ENCODE measurements at regions not wholly inside any gene's neighbourhood (a gene's known extent, or its start where the extent isn't known, plus 50 kb on each side); places are given as distances from the start of the nearest gene placed in this dataset.

DNA sequence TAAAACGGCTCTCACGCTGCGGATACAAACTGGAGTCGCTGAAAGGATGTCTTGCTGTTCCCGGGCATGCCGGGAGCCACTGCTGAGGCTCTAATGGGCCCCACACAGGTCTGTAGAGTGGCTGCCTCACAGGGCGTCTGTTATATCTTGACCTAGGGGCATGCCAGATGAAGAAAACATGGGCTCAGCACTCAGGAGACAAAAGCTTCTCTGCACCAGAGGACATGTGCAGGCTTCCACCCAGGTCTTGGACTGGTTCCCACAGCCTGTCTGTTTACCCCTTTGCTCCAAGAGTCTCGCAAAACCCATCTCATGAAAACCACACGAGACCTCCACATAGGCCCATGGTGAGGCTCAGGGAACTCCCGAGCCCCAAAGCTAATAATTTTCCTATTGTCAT lies 134.2 kb downstream of the RPS29 start:
- no peak for ATAC-seq
- no peak for DNase-seq
- Histone ChIP-seq H3K9me3 (no peaks in the 10 kb centered on the region), H3K4me1 (no peaks in the 10 kb centered on the region), H3K27ac (no peak overlapping the region), H3K4me3 (no peak overlapping the region), H3K27me3 (ENCODE audit: insufficient read depth in 3 of 3, low read length in 2 of 3) (no peaks in the 10 kb centered on the region), H3K36me3 (ENCODE audit: insufficient read depth in 1 of 2, low read depth in 1 of 2) (no peaks in the 10 kb centered on the region)
- WGBS, 3 donors = 76 to 81% (median 79%) methylated on average over 10 of the region's 10 CpGs
- no peak for TF ChIP-seq CTCF (IDR thresholded peaks at IDR 0.05)
- intact Hi-C loops (cut with DNase I) = no loop called here

- no peak for DNase-seq
- Histone ChIP-seq H3K27me3 (ENCODE audit: insufficient read depth in 3 of 3, low read length in 2 of 3) (no peaks in the 10 kb centered on the region), H3K4me1 (no peaks in the 10 kb centered on the region), H3K27ac (no peak overlapping the region), H3K4me3 (no peak overlapping the region), H3K9me3 (no peaks in the 10 kb centered on the region), H3K36me3 (ENCODE audit: insufficient read depth in 1 of 2, low read depth in 1 of 2) (no peaks in the 10 kb centered on the region)
- no peak for TF ChIP-seq CTCF (IDR thresholded peaks at IDR 0.05)
- intact Hi-C loops (cut with DNase I) = no loop called here
- ATAC-seq = no peak
- WGBS, 3 donors = 82 to 93% (median 84%) methylated on average over 2 of the region's 2 CpGs
Observed at GRCh38 chr14:49449749-49450148, 136.4 kb downstream of the RPS29 start.

DNA sequence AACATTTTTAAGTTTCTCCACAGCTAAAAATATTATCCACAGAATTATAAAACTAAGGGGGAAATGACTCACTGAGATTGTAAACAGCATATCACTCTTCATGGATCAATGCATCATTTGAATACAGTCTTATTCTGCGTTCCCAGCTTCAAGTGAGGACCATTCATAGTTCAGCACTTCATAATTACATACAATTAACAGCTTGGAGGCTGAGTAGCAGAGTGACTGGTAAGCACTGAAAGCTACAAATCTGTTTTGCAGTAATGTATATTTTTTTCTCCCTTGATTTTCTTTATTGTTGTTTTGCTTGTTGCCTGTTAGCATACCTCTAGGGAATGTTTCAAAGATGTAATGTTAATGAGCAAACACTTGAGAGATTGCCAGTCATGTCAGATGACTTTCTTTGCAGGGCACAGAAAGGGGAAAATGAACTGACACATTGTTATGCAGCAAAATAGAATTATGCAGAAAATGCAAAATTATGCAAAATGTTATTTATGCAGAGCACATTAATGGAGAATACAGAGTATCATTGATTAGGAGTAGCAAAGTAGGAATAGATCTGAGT lies 138.6 kb downstream of the RPS29 start:
- H3K4me1 ChIP-seq = no peaks in the 10 kb centered on the region
- no peak overlapping the region for H3K27ac ChIP-seq
- ATAC-seq (no peak), DNase-seq (no peak)
- no peak for TF ChIP-seq CTCF (IDR thresholded peaks at IDR 0.05)
- 60 to 69% (median 63%) methylated on average over 1 of the region's 1 CpG for WGBS, 3 donors
- H3K4me3 ChIP-seq = no peak overlapping the region
- intact Hi-C loops (cut with DNase I) = no loop called here
- H3K27me3 ChIP-seq (ENCODE audit: insufficient read depth in 3 of 3, low read length in 2 of 3) = no peaks in the 10 kb centered on the region
- no peaks in the 10 kb centered on the region for H3K36me3 ChIP-seq (ENCODE audit: insufficient read depth in 1 of 2, low read depth in 1 of 2)
- H3K9me3 ChIP-seq = no peaks in the 10 kb centered on the region

GRCh38 chr14:49446801-49447200 lies 139.4 kb downstream of the RPS29 start:
- ATAC-seq = no peak
- Histone ChIP-seq H3K9me3 (no peaks in the 10 kb centered on the region), H3K27ac (no peak overlapping the region), H3K27me3 (ENCODE audit: insufficient read depth in 3 of 3, low read length in 2 of 3) (no peaks in the 10 kb centered on the region), H3K4me3 (no peak overlapping the region), H3K4me1 (no peaks in the 10 kb centered on the region), H3K36me3 (ENCODE audit: insufficient read depth in 1 of 2, low read depth in 1 of 2) (no peaks in the 10 kb centered on the region)
- intact Hi-C loops (cut with DNase I) = no loop called here
- DNase-seq = no peak
- TF ChIP-seq CTCF (IDR thresholded peaks at IDR 0.05) = no peak
- 64 to 73% (median 66%) methylated on average over 2 of the region's 2 CpGs for WGBS, 3 donors

DNA sequence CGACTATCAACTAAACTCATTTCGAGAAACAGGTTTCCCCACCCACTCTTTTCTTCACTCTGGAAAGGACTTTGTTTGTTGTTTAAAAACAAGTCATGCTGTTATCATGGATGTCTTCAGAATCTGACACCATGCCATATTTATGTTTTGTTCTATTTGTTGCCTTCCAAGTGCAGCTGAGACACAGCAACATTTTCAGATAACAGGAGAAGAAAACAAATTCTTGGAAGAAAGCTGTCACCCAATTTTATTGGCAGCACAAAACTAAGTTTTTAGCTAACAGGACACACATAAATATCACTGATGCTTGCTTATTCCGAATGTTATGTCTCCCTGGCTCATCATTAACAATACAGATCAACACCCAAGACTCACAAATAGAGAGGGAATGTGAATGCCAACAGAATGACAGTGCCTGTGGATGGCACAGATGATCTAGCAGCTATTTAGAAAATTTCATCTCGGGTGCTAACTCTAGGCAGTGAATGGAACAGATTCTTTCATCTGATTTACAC lies 147.9 kb downstream of the RPS29 start:
- 53 to 64% (median 64%) methylated on average over 4 of the region's 4 CpGs for WGBS, 3 donors
- intact Hi-C loops (cut with DNase I) = no loop called here
- H3K36me3 ChIP-seq (ENCODE audit: insufficient read depth in 1 of 2, low read depth in 1 of 2) = no peaks in the 10 kb centered on the region
- no peaks in the 10 kb centered on the region for H3K27me3 ChIP-seq (ENCODE audit: insufficient read depth in 3 of 3, low read length in 2 of 3)
- no peak for DNase-seq
- H3K27ac ChIP-seq = no peak overlapping the region
- H3K9me3 ChIP-seq = no peaks in the 10 kb centered on the region
- H3K4me1 ChIP-seq = no peaks in the 10 kb centered on the region
- TF ChIP-seq CTCF (IDR thresholded peaks at IDR 0.05) = no peak
- ATAC-seq = no peak
- H3K4me3 ChIP-seq = no peak overlapping the region

Data from psoas muscle (tissue), 7 donors.